ENCODE measurements at regions not wholly inside any gene's neighbourhood (a gene's known extent, or its start where the extent isn't known, plus 50 kb on each side); places are given as distances from the start of the nearest gene placed in this dataset.

GRCh38 chr13:108460043-108460442 is 169.4 kb upstream of the MYO16 start:
- TF ChIP-seq ZFX (IDR thresholded peaks at IDR 0.05) = no peak
- TF ChIP-seq, protein P1, sequence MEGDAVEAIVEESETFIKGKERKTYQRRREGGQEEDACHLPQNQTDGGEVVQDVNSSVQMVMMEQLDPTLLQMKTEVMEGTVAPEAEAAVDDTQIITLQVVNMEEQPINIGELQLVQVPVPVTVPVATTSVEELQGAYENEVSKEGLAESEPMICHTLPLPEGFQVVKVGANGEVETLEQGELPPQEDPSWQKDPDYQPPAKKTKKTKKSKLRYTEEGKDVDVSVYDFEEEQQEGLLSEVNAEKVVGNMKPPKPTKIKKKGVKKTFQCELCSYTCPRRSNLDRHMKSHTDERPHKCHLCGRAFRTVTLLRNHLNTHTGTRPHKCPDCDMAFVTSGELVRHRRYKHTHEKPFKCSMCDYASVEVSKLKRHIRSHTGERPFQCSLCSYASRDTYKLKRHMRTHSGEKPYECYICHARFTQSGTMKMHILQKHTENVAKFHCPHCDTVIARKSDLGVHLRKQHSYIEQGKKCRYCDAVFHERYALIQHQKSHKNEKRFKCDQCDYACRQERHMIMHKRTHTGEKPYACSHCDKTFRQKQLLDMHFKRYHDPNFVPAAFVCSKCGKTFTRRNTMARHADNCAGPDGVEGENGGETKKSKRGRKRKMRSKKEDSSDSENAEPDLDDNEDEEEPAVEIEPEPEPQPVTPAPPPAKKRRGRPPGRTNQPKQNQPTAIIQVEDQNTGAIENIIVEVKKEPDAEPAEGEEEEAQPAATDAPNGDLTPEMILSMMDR (conservative IDR thresholded peaks at IDR 0.05) = no peak
- no peak overlapping the region for H3K27ac ChIP-seq

GRCh38 chr13:108460746-108461145 is 168.7 kb upstream of the MYO16 start:
- no peak overlapping the region for H3K27ac ChIP-seq
- TF ChIP-seq ZFX (IDR thresholded peaks at IDR 0.05) = no peak
- TF ChIP-seq, protein P1 (conservative IDR thresholded peaks at IDR 0.05) = no peak

DNA sequence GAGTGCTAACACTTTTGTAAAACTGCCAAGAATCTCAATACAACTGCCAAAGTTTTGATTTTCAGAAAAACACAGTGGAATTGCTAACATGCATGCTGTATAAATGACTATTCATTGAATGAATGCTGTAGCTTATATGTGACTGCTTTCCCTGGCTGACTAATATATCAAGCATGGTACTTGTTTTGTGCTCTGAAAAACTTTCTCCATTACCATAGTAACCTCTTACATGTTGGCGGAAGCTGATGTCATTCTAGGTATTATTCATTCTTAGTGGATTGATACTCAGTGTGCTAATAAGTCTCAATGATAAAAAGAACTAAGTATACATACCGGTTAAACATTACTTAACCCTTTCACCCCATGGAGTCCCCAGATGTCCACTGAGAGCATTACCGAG is 166.1 kb upstream of the MYO16 start:
- TF ChIP-seq, protein P1 (conservative IDR thresholded peaks at IDR 0.05) = no peak
- no peak for TF ChIP-seq ZFX (IDR thresholded peaks at IDR 0.05)
- no peak overlapping the region for H3K27ac ChIP-seq

- no peak overlapping the region for H3K27ac ChIP-seq
- TF ChIP-seq, protein P1 (conservative IDR thresholded peaks at IDR 0.05) = no peak
Measured at GRCh38 chr13:108470921-108471320, 158.5 kb upstream of the MYO16 start.

GRCh38 chr13:108475181-108475580 is 154.2 kb upstream of the MYO16 start:
- TF ChIP-seq ZFX (IDR thresholded peaks at IDR 0.05) = no peak
- TF ChIP-seq, protein P1 (conservative IDR thresholded peaks at IDR 0.05) = no peak
- H3K27ac ChIP-seq = no peak overlapping the region

DNA sequence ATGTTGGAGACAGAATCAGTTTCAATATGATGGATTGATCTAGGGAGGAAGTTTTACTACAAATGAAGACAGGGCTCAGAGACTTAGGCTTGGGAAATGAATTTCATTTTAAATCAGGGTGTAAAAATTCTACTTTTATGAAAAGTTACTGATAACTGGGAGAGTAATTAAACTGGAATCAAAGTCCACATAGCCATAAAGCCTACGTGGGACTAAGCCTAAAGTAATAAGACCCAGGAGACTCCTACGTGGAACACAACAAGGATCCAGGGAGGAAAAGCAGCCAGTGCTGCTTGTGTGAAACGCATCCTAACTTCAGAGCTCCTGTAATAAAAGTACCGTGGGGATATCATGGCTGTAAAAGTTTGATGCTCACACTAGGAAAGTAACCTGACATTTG is 152.0 kb upstream of the MYO16 start:
- TF ChIP-seq, protein P1 (conservative IDR thresholded peaks at IDR 0.05) = no peak
- no peak for TF ChIP-seq ZFX (IDR thresholded peaks at IDR 0.05)

DNA sequence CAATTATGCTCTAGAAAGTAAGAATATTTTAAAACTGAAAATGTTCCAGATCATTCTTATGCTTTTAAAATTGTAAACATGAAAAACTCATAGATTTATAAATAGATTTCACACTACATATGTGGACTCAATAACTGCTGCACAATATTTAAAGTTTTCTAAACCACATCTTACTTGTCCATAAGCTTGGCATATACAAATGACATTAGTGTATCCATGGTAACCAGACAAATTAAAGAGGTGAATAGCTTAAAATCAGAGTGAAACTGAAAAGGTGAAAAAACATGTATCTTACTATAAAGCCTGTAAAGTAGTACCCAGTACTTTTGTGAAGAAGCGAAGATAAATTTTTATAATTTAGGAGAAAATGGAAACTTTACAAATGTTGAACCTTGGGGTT is 151.2 kb upstream of the MYO16 start:
- TF ChIP-seq, protein P1 (conservative IDR thresholded peaks at IDR 0.05) = no peak
- no peak for TF ChIP-seq ZFX (IDR thresholded peaks at IDR 0.05)
- H3K27ac ChIP-seq = no peak overlapping the region

More for the DNA sequence above, 152.0 kb upstream of the MYO16 start:
- H3K27ac ChIP-seq = no peak overlapping the region
